ENCODE measurements at regions not wholly inside any gene's neighbourhood (a gene's known extent, or its start where the extent isn't known, plus 50 kb on each side); places are given as distances from the start of the nearest gene placed in this dataset.

GRCh38 chr3:31232055-31233025 lies 300.4 kb upstream of the STT3B start:
- no peak for DNase-seq

- DNase-seq: no peak
Measured at GRCh38 chr3:31234145-31234544, 298.6 kb upstream of the STT3B start.

- DNase-seq: no peak
Measured at GRCh38 chr3:31235062-31235700, 297.5 kb upstream of the STT3B start.

- no peak for DNase-seq
Measured at GRCh38 chr3:31237887-31238286, 294.8 kb upstream of the STT3B start.

- DNase-seq: no peak
Measured at GRCh38 chr3:31240013-31240412, 292.7 kb upstream of the STT3B start.

- DNase-seq: no peak
Measured at GRCh38 chr3:31240466-31240865, 292.3 kb upstream of the STT3B start.

- DNase-seq: no peak
Measured at GRCh38 chr3:31240874-31241273, 291.9 kb upstream of the STT3B start.

- no peak for DNase-seq
Measured at GRCh38 chr3:31241533-31241932, 291.2 kb upstream of the STT3B start.

GRCh38 chr3:31242026-31242960 lies 290.4 kb upstream of the STT3B start:
- no peak for DNase-seq

GRCh38 chr3:31244929-31245817 lies 287.6 kb upstream of the STT3B start:
- no peak for DNase-seq

- no peak for DNase-seq
Measured at GRCh38 chr3:31246293-31247062, 286.2 kb upstream of the STT3B start.

- no peak for DNase-seq
Measured at GRCh38 chr3:31247063-31247447, 285.7 kb upstream of the STT3B start.

- DNase-seq: no peak
Measured at GRCh38 chr3:31247850-31248562, 284.7 kb upstream of the STT3B start.

- no peak for DNase-seq
Measured at GRCh38 chr3:31248563-31248992, 284.1 kb upstream of the STT3B start.

GRCh38 chr3:31249545-31249944 lies 283.2 kb upstream of the STT3B start:
- no peak for DNase-seq

GRCh38 chr3:31250116-31250777 lies 282.5 kb upstream of the STT3B start:
- DNase-seq: peak; percentile 28

GRCh38 chr3:31251083-31251482 lies 281.6 kb upstream of the STT3B start:
- no peak for DNase-seq

- no peak for DNase-seq
Measured at GRCh38 chr3:31252216-31253185, 280.2 kb upstream of the STT3B start.

GRCh38 chr3:31253782-31254181 lies 278.9 kb upstream of the STT3B start:
- DNase-seq: peak; percentile 53

Measured in fibroblast of skin of right quadriceps (primary cell).